ENCODE measurements at regions not wholly inside any gene's neighbourhood (a gene's known extent, or its start where the extent isn't known, plus 50 kb on each side); places are given as distances from the start of the nearest gene placed in this dataset.
A peak's percentile ranks its signal among the peaks of the same experiment; 100 is the strongest.

- peak; percentile 27 for DNase-seq
These were observed 266.4 kb upstream of the RPL38 start for GRCh38 chr17:73936908-73937627.

GRCh38 chr17:73938706-73939105 is 264.8 kb upstream of the RPL38 start:
- peak; percentile 11 for DNase-seq

- DNase-seq, result no peak
These were observed 263.7 kb upstream of the RPL38 start for GRCh38 chr17:73939806-73940205.

GRCh38 chr17:73940511-73940910 is 263.0 kb upstream of the RPL38 start:
- DNase-seq, result no peak

- DNase-seq, result no peak
These were observed 261.5 kb upstream of the RPL38 start for GRCh38 chr17:73941919-73942530.

- no peak for DNase-seq
These were observed 260.6 kb upstream of the RPL38 start for GRCh38 chr17:73942703-73943415.

- no peak for DNase-seq
These were observed 259.9 kb upstream of the RPL38 start for GRCh38 chr17:73943416-73944110.

- DNase-seq, result no peak
These were observed 259.1 kb upstream of the RPL38 start for GRCh38 chr17:73944366-73944765.

- no peak for DNase-seq
These were observed 256.1 kb upstream of the RPL38 start for GRCh38 chr17:73947281-73947965.

- no peak for DNase-seq
These were observed 255.5 kb upstream of the RPL38 start for GRCh38 chr17:73947966-73948355.

- no peak for DNase-seq
These were observed 253.4 kb upstream of the RPL38 start for GRCh38 chr17:73949903-73950592.

GRCh38 chr17:73950593-73950914 is 252.9 kb upstream of the RPL38 start:
- DNase-seq, result peak; percentile 48

- no peak for DNase-seq
These were observed 251.4 kb upstream of the RPL38 start for GRCh38 chr17:73952082-73952479.

- peak; percentile 80 for DNase-seq
These were observed 250.8 kb upstream of the RPL38 start for GRCh38 chr17:73952480-73953205.

- DNase-seq, result no peak
These were observed 250.1 kb upstream of the RPL38 start for GRCh38 chr17:73953206-73954033.

- DNase-seq, result no peak
These were observed 248.5 kb upstream of the RPL38 start for GRCh38 chr17:73954951-73955350.

GRCh38 chr17:73955616-73956015 is 247.9 kb upstream of the RPL38 start:
- DNase-seq, result no peak

- no peak for DNase-seq
These were observed 247.3 kb upstream of the RPL38 start for GRCh38 chr17:73956169-73956568.

GRCh38 chr17:73956595-73957465 is 246.6 kb upstream of the RPL38 start:
- DNase-seq, result peak; percentile 87

- no peak for DNase-seq
These were observed 245.9 kb upstream of the RPL38 start for GRCh38 chr17:73957564-73957963.

Data from DMS53 (cell line).